Activated naive CD4-positive, alpha-beta T cell treated with anti-CD3 and anti-CD28 coated beads, Interleukin-2, amount 10 ng/mL, durations not matched to agents 7 days and 5 days (primary cell): ENCODE measurements at regions not wholly inside any gene's neighbourhood (a gene's known extent, or its start where the extent isn't known, plus 50 kb on each side); places are given as distances from the start of the nearest gene placed in this dataset.
"Not testable (repeated sequence)": the region's sequence is repeated elsewhere in the genome, so short reads cannot be mapped to it uniquely, and the experiment has no call there.

Source experiments
- CTCF ChIA-PET: fragments of 350-600 bp; sonication (Branson Sonifier 250); formaldehyde crosslinking; loops from one replicate; lab custom pipeline; 2021; ENCODE audit warnings: antibody characterized with exemption; lab: Charles Lee
- DNase-seq: peaks from one replicate; pipeline ENCODE4 v3.0.0-alpha.2; 2020
- H3K27ac Mint-ChIP-seq: one replicate; pipeline ENCODE4 v1.8.0; 2021; ENCODE audit warnings: mild to moderate bottlenecking, moderate library complexity, mixed read lengths
- H3K27me3 Mint-ChIP-seq: one replicate; pipeline ENCODE4 v1.8.0; 2021; ENCODE audit warnings: mild to moderate bottlenecking, mixed read lengths
- H3K36me3 Mint-ChIP-seq: one replicate; pipeline ENCODE4 v1.8.0; 2021; ENCODE audit warnings: mixed read lengths
- H3K4me1 Mint-ChIP-seq: one replicate; pipeline ENCODE4 v1.8.0; 2021; ENCODE audit warnings: mixed read lengths
- H3K4me3 Mint-ChIP-seq: one replicate; pipeline ENCODE4 v1.8.0; 2021; ENCODE audit warnings: mild to moderate bottlenecking, moderate library complexity, mixed read lengths
- H3K9me3 Mint-ChIP-seq: one replicate; pipeline ENCODE4 v1.8.0; 2021; ENCODE audit warnings: mixed read lengths

GRCh38 chr7:114148779-114149178 lies 230.0 kb upstream of the PPP1R3A start:
- H3K27ac Mint-ChIP-seq = no peak overlapping the region
- H3K27me3 Mint-ChIP-seq = peaks cover 3% of the 10 kb centered on the region
- no peaks in the 10 kb centered on the region for H3K36me3 Mint-ChIP-seq
- H3K9me3 Mint-ChIP-seq = no peaks in the 10 kb centered on the region
- no peak for DNase-seq
- H3K4me1 Mint-ChIP-seq = no peaks in the 10 kb centered on the region
- no peak overlapping the region for H3K4me3 Mint-ChIP-seq
- CTCF ChIA-PET = no interaction called here

- CTCF ChIA-PET = no interaction called here
- no peaks in the 10 kb centered on the region for H3K4me1 Mint-ChIP-seq
- no peaks in the 10 kb centered on the region for H3K27me3 Mint-ChIP-seq
- no peaks in the 10 kb centered on the region for H3K36me3 Mint-ChIP-seq
- no peak overlapping the region for H3K4me3 Mint-ChIP-seq
- H3K9me3 Mint-ChIP-seq = no peaks in the 10 kb centered on the region
- no peak overlapping the region for H3K27ac Mint-ChIP-seq
- no peak for DNase-seq
Measured at GRCh38 chr7:114141415-114141814, 222.6 kb upstream of the PPP1R3A start.

GRCh38 chr7:114140561-114140960 lies 221.8 kb upstream of the PPP1R3A start:
- no peaks in the 10 kb centered on the region for H3K9me3 Mint-ChIP-seq
- H3K4me3 Mint-ChIP-seq = no peak overlapping the region
- DNase-seq = no peak
- H3K36me3 Mint-ChIP-seq = no peaks in the 10 kb centered on the region
- H3K27ac Mint-ChIP-seq = no peak overlapping the region
- CTCF ChIA-PET = no interaction called here
- no peaks in the 10 kb centered on the region for H3K27me3 Mint-ChIP-seq
- no peaks in the 10 kb centered on the region for H3K4me1 Mint-ChIP-seq

GRCh38 chr7:114139690-114140089 lies 220.9 kb upstream of the PPP1R3A start:
- DNase-seq, H3K36me3 Mint-ChIP-seq, CTCF ChIA-PET, H3K27me3 Mint-ChIP-seq, H3K4me3 Mint-ChIP-seq, H3K4me1 Mint-ChIP-seq, H3K9me3 Mint-ChIP-seq, H3K27ac Mint-ChIP-seq: not testable (repeated sequence)

GRCh38 chr7:114138587-114138986 lies 219.8 kb upstream of the PPP1R3A start:
- no peaks in the 10 kb centered on the region for H3K4me1 Mint-ChIP-seq
- H3K27ac Mint-ChIP-seq = no peak overlapping the region
- no peaks in the 10 kb centered on the region for H3K27me3 Mint-ChIP-seq
- no peak overlapping the region for H3K4me3 Mint-ChIP-seq
- no peaks in the 10 kb centered on the region for H3K36me3 Mint-ChIP-seq
- no peaks in the 10 kb centered on the region for H3K9me3 Mint-ChIP-seq
- no peak for DNase-seq
- CTCF ChIA-PET = no interaction called here

- DNase-seq = no peak
- H3K9me3 Mint-ChIP-seq = no peaks in the 10 kb centered on the region
- no peak overlapping the region for H3K4me3 Mint-ChIP-seq
- no peaks in the 10 kb centered on the region for H3K27me3 Mint-ChIP-seq
- H3K27ac Mint-ChIP-seq = no peak overlapping the region
- no peaks in the 10 kb centered on the region for H3K4me1 Mint-ChIP-seq
- CTCF ChIA-PET = no interaction called here
- no peaks in the 10 kb centered on the region for H3K36me3 Mint-ChIP-seq
Measured at GRCh38 chr7:114133717-114134116, 214.9 kb upstream of the PPP1R3A start.

GRCh38 chr7:114130866-114131265 lies 212.1 kb upstream of the PPP1R3A start:
- DNase-seq = no peak
- H3K9me3 Mint-ChIP-seq = no peaks in the 10 kb centered on the region
- no peak overlapping the region for H3K4me3 Mint-ChIP-seq
- no peak overlapping the region for H3K27ac Mint-ChIP-seq
- no peaks in the 10 kb centered on the region for H3K27me3 Mint-ChIP-seq
- no peaks in the 10 kb centered on the region for H3K4me1 Mint-ChIP-seq
- CTCF ChIA-PET = no interaction called here
- no peaks in the 10 kb centered on the region for H3K36me3 Mint-ChIP-seq

- H3K4me3 Mint-ChIP-seq = no peak overlapping the region
- H3K36me3 Mint-ChIP-seq = no peaks in the 10 kb centered on the region
- DNase-seq = no peak
- no peaks in the 10 kb centered on the region for H3K9me3 Mint-ChIP-seq
- CTCF ChIA-PET = no interaction called here
- no peak overlapping the region for H3K27ac Mint-ChIP-seq
- no peaks in the 10 kb centered on the region for H3K27me3 Mint-ChIP-seq
- H3K4me1 Mint-ChIP-seq = no peaks in the 10 kb centered on the region
Measured at GRCh38 chr7:114128880-114129279, 210.1 kb upstream of the PPP1R3A start.

- Mint-ChIP-seq H3K27ac (no peak overlapping the region), H3K9me3 (no peaks in the 10 kb centered on the region), H3K27me3 (no peaks in the 10 kb centered on the region), H3K4me1 (no peaks in the 10 kb centered on the region), H3K36me3 (no peaks in the 10 kb centered on the region), H3K4me3 (no peak overlapping the region)
- DNase-seq = no peak
- CTCF ChIA-PET = interaction anchor here (0.9 kb wide), 1 partner anchor 44 kb away, joined by 3 read pairs; no protein-coding TSS in a partner anchor
Measured at GRCh38 chr7:114126095-114126494, 207.3 kb upstream of the PPP1R3A start.

- DNase-seq = no peak
- CTCF ChIA-PET = no interaction called here
- Mint-ChIP-seq H3K4me3 (no peak overlapping the region), H3K36me3 (no peaks in the 10 kb centered on the region), H3K9me3 (no peaks in the 10 kb centered on the region), H3K27ac (no peak overlapping the region), H3K27me3 (no peaks in the 10 kb centered on the region), H3K4me1 (no peaks in the 10 kb centered on the region)
Measured at GRCh38 chr7:114112806-114113205, 194.0 kb upstream of the PPP1R3A start.

- CTCF ChIA-PET = no interaction called here
Measured at GRCh38 chr7:114110666-114111065, 191.9 kb upstream of the PPP1R3A start.

GRCh38 chr7:114109721-114110120 lies 190.9 kb upstream of the PPP1R3A start:
- CTCF ChIA-PET = no interaction called here
- Mint-ChIP-seq H3K27me3 (no peaks in the 10 kb centered on the region), H3K36me3 (no peaks in the 10 kb centered on the region), H3K4me1 (no peaks in the 10 kb centered on the region), H3K27ac (no peak overlapping the region), H3K4me3 (no peak overlapping the region), H3K9me3 (no peaks in the 10 kb centered on the region)
- DNase-seq = no peak

More at GRCh38 chr7:114110666-114111065, 191.9 kb upstream of the PPP1R3A start:
- Mint-ChIP-seq H3K36me3 (no peaks in the 10 kb centered on the region), H3K4me1 (no peaks in the 10 kb centered on the region), H3K27me3 (no peaks in the 10 kb centered on the region), H3K9me3 (no peaks in the 10 kb centered on the region), H3K27ac (no peak overlapping the region), H3K4me3 (no peak overlapping the region)
- no peak for DNase-seq

- Mint-ChIP-seq H3K4me1 (no peaks in the 10 kb centered on the region), H3K27me3 (no peaks in the 10 kb centered on the region), H3K9me3 (no peaks in the 10 kb centered on the region), H3K36me3 (no peaks in the 10 kb centered on the region), H3K27ac (no peak overlapping the region), H3K4me3 (no peak overlapping the region)
- DNase-seq = no peak
- CTCF ChIA-PET = no interaction called here
Measured at GRCh38 chr7:114109304-114109703, 190.5 kb upstream of the PPP1R3A start.

GRCh38 chr7:114108510-114108909 lies 189.7 kb upstream of the PPP1R3A start:
- H3K27me3 Mint-ChIP-seq = no peaks in the 10 kb centered on the region

GRCh38 chr7:114107522-114107921 lies 188.7 kb upstream of the PPP1R3A start:
- Mint-ChIP-seq H3K4me1 (no peaks in the 10 kb centered on the region), H3K27me3 (no peaks in the 10 kb centered on the region), H3K36me3 (no peaks in the 10 kb centered on the region), H3K9me3 (no peaks in the 10 kb centered on the region), H3K4me3 (no peak overlapping the region), H3K27ac (no peak overlapping the region)
- DNase-seq = no peak
- CTCF ChIA-PET = no interaction called here

More at GRCh38 chr7:114108510-114108909, 189.7 kb upstream of the PPP1R3A start:
- no peaks in the 10 kb centered on the region for H3K9me3 Mint-ChIP-seq
- no peak for DNase-seq
- CTCF ChIA-PET = no interaction called here
- no peak overlapping the region for H3K27ac Mint-ChIP-seq
- H3K4me1 Mint-ChIP-seq = no peaks in the 10 kb centered on the region
- H3K36me3 Mint-ChIP-seq = no peaks in the 10 kb centered on the region
- H3K4me3 Mint-ChIP-seq = no peak overlapping the region

- H3K4me3 Mint-ChIP-seq = no peak overlapping the region
Measured at GRCh38 chr7:114104035-114104434, 185.2 kb upstream of the PPP1R3A start.

More at GRCh38 chr7:114104035-114104434, 185.2 kb upstream of the PPP1R3A start:
- CTCF ChIA-PET = no interaction called here
- Mint-ChIP-seq H3K36me3 (no peaks in the 10 kb centered on the region), H3K9me3 (no peaks in the 10 kb centered on the region), H3K27ac (no peak overlapping the region), H3K27me3 (no peaks in the 10 kb centered on the region), H3K4me1 (no peaks in the 10 kb centered on the region)
- DNase-seq = no peak
